B cell (primary cell): ENCODE measurements at regions not wholly inside any gene's neighbourhood (a gene's known extent, or its start where the extent isn't known, plus 50 kb on each side); places are given as distances from the start of the nearest gene placed in this dataset.

ENCODE experiments used
- CTCF ChIP-seq: fragments of 200-600 bp; IDR thresholded peaks from one replicate; pipeline ENCODE4 v1.8.0; 2022; ENCODE audit warnings: antibody characterized with exemption, mild to moderate bottlenecking
- EZH2 ChIP-seq: IDR thresholded peaks from 2 replicates; pipeline ENCODE4 v1.6.1; 2012; ENCODE audit warnings: borderline replicate concordance, low read depth, mild to moderate bottlenecking, moderate library complexity, low read length; ENCODE audit not compliant: insufficient read depth, poor library complexity, severe bottlenecking

GRCh38 chr3:188974856-188975599 lies 196.7 kb upstream of the TPRG1 start:
- TF ChIP-seq CTCF = no peak
- no peak for TF ChIP-seq EZH2
